Muscle layer of colon (tissue), 2 donors: ENCODE measurements at regions not wholly inside any gene's neighbourhood (a gene's known extent, or its start where the extent isn't known, plus 50 kb on each side); places are given as distances from the start of the nearest gene placed in this dataset.

Source experiments
- H3K27ac ChIP-seq: one replicate; pipeline ENCODE4 v1.7.0; 2013; ENCODE audit warnings: low read depth, mild to moderate bottlenecking, low read length, moderate library complexity
- H3K27me3 ChIP-seq, 2 donors: one replicate each; pipeline ENCODE4 v1.7.0; 2013; ENCODE audit warnings: low read length in 2 of 2, mild to moderate bottlenecking in 2 of 2; ENCODE audit not compliant: insufficient read depth in 2 of 2, control insufficient read depth in 1 of 2
- H3K36me3 ChIP-seq: one replicate; pipeline ENCODE4 v1.7.0; 2013; ENCODE audit warnings: mild to moderate bottlenecking, low read length; ENCODE audit not compliant: insufficient read depth
- H3K4me1 ChIP-seq: one replicate; pipeline ENCODE4 v1.7.0; 2013; ENCODE audit warnings: mild to moderate bottlenecking, low read length; ENCODE audit not compliant: insufficient read depth
- H3K4me3 ChIP-seq, 2 donors: one replicate each; pipeline ENCODE4 v1.7.0; 2013; ENCODE audit warnings: low read length in 2 of 2, low read depth in 1 of 2, mild to moderate bottlenecking in 1 of 2, moderate library complexity in 1 of 2
- H3K9ac ChIP-seq: one replicate; pipeline ENCODE4 v1.7.0; 2013; ENCODE audit warnings: low read length
- H3K9me3 ChIP-seq: one replicate; pipeline ENCODE4 v1.7.0; 2013; ENCODE audit warnings: mild to moderate bottlenecking, low read length
- donor health status: abdominal sarcoma.
- donor health status: Adenocarcinoma of cecum.

GRCh38 chr11:123378096-123378495 is 52.0 kb upstream of the GRAMD1B start:
- Histone ChIP-seq H3K4me1 (no peaks in the 10 kb centered on the region), H3K4me3 (no peak overlapping the region), H3K36me3 (no peaks in the 10 kb centered on the region), H3K27me3 (no peaks in the 10 kb centered on the region), H3K9ac (no peak overlapping the region), H3K27ac (no peak overlapping the region), H3K9me3 (no peaks in the 10 kb centered on the region)

- no peak overlapping the region for H3K27ac ChIP-seq
Measured at GRCh38 chr11:123377355-123377754, 52.7 kb upstream of the GRAMD1B start.

GRCh38 chr11:123375832-123376231 is 54.2 kb upstream of the GRAMD1B start:
- H3K27me3 ChIP-seq, result no peaks in the 10 kb centered on the region
- no peaks in the 10 kb centered on the region for H3K4me1 ChIP-seq
- H3K9me3 ChIP-seq, result no peaks in the 10 kb centered on the region
- H3K27ac ChIP-seq, result no peak overlapping the region
- H3K9ac ChIP-seq, result no peak overlapping the region
- no peaks in the 10 kb centered on the region for H3K36me3 ChIP-seq
- no peak overlapping the region for H3K4me3 ChIP-seq

More at GRCh38 chr11:123377355-123377754, 52.7 kb upstream of the GRAMD1B start:
- H3K9ac ChIP-seq, result no peak overlapping the region
- H3K4me1 ChIP-seq, result no peaks in the 10 kb centered on the region
- no peaks in the 10 kb centered on the region for H3K9me3 ChIP-seq
- H3K4me3 ChIP-seq, result no peak overlapping the region
- H3K27me3 ChIP-seq, result no peaks in the 10 kb centered on the region
- no peaks in the 10 kb centered on the region for H3K36me3 ChIP-seq

GRCh38 chr11:123374622-123374968 is 55.5 kb upstream of the GRAMD1B start:
- Histone ChIP-seq H3K27me3 (no peaks in the 10 kb centered on the region), H3K9me3 (no peaks in the 10 kb centered on the region), H3K4me3 (no peak overlapping the region), H3K4me1 (no peaks in the 10 kb centered on the region), H3K27ac (no peak overlapping the region), H3K36me3 (no peaks in the 10 kb centered on the region), H3K9ac (no peak overlapping the region)

- Histone ChIP-seq H3K27ac (no peak overlapping the region), H3K9ac (no peak overlapping the region), H3K4me3 (no peak overlapping the region), H3K27me3 (no peaks in the 10 kb centered on the region), H3K9me3 (no peaks in the 10 kb centered on the region), H3K4me1 (no peaks in the 10 kb centered on the region), H3K36me3 (no peaks in the 10 kb centered on the region)
Measured at GRCh38 chr11:123373754-123374621, 56.1 kb upstream of the GRAMD1B start.

DNA sequence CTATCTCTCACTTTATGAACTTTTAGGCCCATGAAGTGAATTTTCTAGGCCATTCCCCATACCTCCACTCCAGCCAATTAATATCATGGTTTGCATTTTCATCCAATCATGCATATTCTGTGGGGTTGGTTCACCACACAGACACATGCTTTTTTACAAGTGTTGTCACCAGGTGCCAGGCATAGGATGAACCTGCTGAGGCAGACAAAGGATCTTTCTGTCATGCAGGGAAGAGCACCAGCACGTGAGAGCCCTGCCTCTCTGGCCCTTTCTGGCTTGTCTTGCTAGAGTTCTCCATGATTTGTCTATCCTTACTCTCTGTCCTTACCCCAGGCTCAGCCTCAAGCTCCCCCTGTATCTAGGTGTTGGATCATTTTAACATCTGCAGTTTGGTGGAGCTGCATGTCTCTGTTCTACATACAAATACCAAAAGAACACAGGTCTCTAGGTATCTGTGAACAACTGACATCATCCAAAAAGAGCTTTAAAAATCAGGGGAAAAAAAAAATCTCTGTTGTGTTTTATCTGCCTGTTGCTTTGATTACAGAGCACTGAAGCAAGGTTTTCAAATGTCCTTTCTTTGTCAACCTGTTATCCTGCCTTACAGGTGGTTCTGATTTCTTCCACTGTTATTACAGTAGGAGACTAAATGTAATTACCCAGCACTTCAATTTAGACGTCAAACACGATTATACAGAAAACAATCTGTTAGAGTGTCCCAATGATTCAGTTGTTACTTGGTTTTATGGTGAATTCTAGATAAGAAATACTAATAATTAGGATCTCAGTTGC is 58.4 kb upstream of the GRAMD1B start:
- H3K4me1 ChIP-seq, result no peaks in the 10 kb centered on the region
- H3K9ac ChIP-seq, result no peak overlapping the region
- no peaks in the 10 kb centered on the region for H3K36me3 ChIP-seq
- H3K9me3 ChIP-seq, result no peaks in the 10 kb centered on the region
- H3K27ac ChIP-seq, result no peak overlapping the region
- H3K4me3 ChIP-seq, result no peak overlapping the region
- H3K27me3 ChIP-seq, result no peaks in the 10 kb centered on the region

DNA sequence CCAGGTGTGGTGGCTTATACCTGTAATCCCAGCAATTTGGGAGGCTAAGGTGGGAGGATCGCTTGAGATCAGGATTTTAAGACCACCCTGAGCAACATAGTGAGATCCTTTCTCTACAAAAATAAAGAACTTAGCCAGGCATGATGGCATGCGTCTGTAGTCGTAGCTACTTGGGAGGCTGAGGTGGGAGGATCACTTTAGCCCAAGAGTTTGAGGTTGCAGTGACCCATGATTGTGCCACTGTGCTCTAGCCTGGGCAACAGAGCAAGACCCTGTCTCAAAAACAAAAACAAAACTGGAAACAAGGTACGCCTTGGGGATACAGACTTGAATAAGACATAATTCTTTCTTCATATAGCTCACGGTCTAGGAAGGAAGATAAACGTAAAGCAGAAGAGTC is 63.1 kb upstream of the GRAMD1B start:
- no peak overlapping the region for H3K4me3 ChIP-seq
- no peak overlapping the region for H3K27ac ChIP-seq
- no peaks in the 10 kb centered on the region for H3K36me3 ChIP-seq
- no peaks in the 10 kb centered on the region for H3K9me3 ChIP-seq
- no peak overlapping the region for H3K9ac ChIP-seq
- H3K27me3 ChIP-seq, result no peaks in the 10 kb centered on the region
- peaks cover 13% of the 10 kb centered on the region for H3K4me1 ChIP-seq

GRCh38 chr11:123365955-123366354 is 64.1 kb upstream of the GRAMD1B start:
- Histone ChIP-seq H3K36me3 (no peaks in the 10 kb centered on the region), H3K9me3 (no peaks in the 10 kb centered on the region), H3K4me1 (peaks cover 13% of the 10 kb centered on the region), H3K27ac (no peak overlapping the region), H3K27me3 (no peaks in the 10 kb centered on the region), H3K9ac (no peak overlapping the region), H3K4me3 (no peak overlapping the region)

GRCh38 chr11:123364080-123364479 is 66.0 kb upstream of the GRAMD1B start:
- Histone ChIP-seq H3K27ac (no peak overlapping the region), H3K9ac (no peak overlapping the region), H3K27me3 (peaks cover 0 to 3% of the 10 kb centered on the region in 2 donors), H3K4me3 (no peak overlapping the region), H3K9me3 (no peaks in the 10 kb centered on the region), H3K36me3 (no peaks in the 10 kb centered on the region), H3K4me1 (peaks cover 13% of the 10 kb centered on the region)

- Histone ChIP-seq H3K9me3 (no peaks in the 10 kb centered on the region), H3K36me3 (no peaks in the 10 kb centered on the region), H3K9ac (no peak overlapping the region), H3K27ac (no peak overlapping the region), H3K4me3 (no peak overlapping the region), H3K27me3 (peaks cover 0 to 8% of the 10 kb centered on the region in 2 donors), H3K4me1 (peaks cover 13% of the 10 kb centered on the region)
Measured at GRCh38 chr11:123363556-123363955, 66.5 kb upstream of the GRAMD1B start.

GRCh38 chr11:123362941-123363340 is 67.1 kb upstream of the GRAMD1B start:
- Histone ChIP-seq H3K4me3 (peak overlapping the region in 1 of 2 donors; percentile 14), H3K36me3 (no peaks in the 10 kb centered on the region), H3K9me3 (no peaks in the 10 kb centered on the region), H3K27ac (no peak overlapping the region), H3K9ac (no peak overlapping the region), H3K4me1 (peaks cover 14% of the 10 kb centered on the region), H3K27me3 (peaks cover 0 to 14% of the 10 kb centered on the region in 2 donors)
